Hematopoietic multipotent progenitor cell treated with erythropoietin and hydrocortisone succinate and interleukin-3 and kit ligand, for 6 days (in vitro differentiated cells): ENCODE measurements at regions not wholly inside any gene's neighbourhood (a gene's known extent, or its start where the extent isn't known, plus 50 kb on each side); places are given as distances from the start of the nearest gene placed in this dataset.
A peak's percentile ranks its signal among the peaks of the same experiment; 100 is the strongest.

Source experiments
- DNase-seq: peaks from one replicate; pipeline ENCODE4 v3.0.0-alpha.2; 2015

- no peak for DNase-seq
Measured at GRCh38 chr1:22288593-22289241, 145.8 kb upstream of the WNT4 start.

- DNase-seq: no peak
Measured at GRCh38 chr1:22289307-22289995, 146.6 kb upstream of the WNT4 start.

GRCh38 chr1:22290157-22290556, 147.3 kb upstream of the WNT4 start:
- no peak for DNase-seq

- DNase-seq: no peak
Measured at GRCh38 chr1:22290611-22291010, 147.7 kb upstream of the WNT4 start.

- no peak for DNase-seq
Measured at GRCh38 chr1:22291057-22291456, 148.2 kb upstream of the WNT4 start.

GRCh38 chr1:22291494-22291893, 148.6 kb upstream of the WNT4 start:
- no peak for DNase-seq

GRCh38 chr1:22292011-22292788, 149.3 kb upstream of the WNT4 start:
- DNase-seq: no peak

GRCh38 chr1:22295396-22295795, 152.5 kb upstream of the WNT4 start:
- no peak for DNase-seq

- DNase-seq: no peak
Measured at GRCh38 chr1:22295856-22296255, 153.0 kb upstream of the WNT4 start.

GRCh38 chr1:22296701-22297591, 154.0 kb upstream of the WNT4 start:
- peak; percentile 68 for DNase-seq

- DNase-seq: peak; percentile 14
Measured at GRCh38 chr1:22297999-22298398, 153.7 kb upstream of the ZBTB40 start.

GRCh38 chr1:22303816-22304215, 147.8 kb upstream of the ZBTB40 start:
- no peak for DNase-seq

- no peak for DNase-seq
Measured at GRCh38 chr1:22309572-22309971, 142.1 kb upstream of the ZBTB40 start.

- DNase-seq: no peak
Measured at GRCh38 chr1:22311461-22311860, 140.2 kb upstream of the ZBTB40 start.

GRCh38 chr1:22313321-22313720, 138.3 kb upstream of the ZBTB40 start:
- DNase-seq: no peak

- no peak for DNase-seq
Measured at GRCh38 chr1:22314706-22315105, 136.9 kb upstream of the ZBTB40 start.

- no peak for DNase-seq
Measured at GRCh38 chr1:22315315-22316078, 136.2 kb upstream of the ZBTB40 start.

GRCh38 chr1:22317231-22317919, 134.3 kb upstream of the ZBTB40 start:
- peak; percentile 26 for DNase-seq

GRCh38 chr1:22317920-22318243, 133.8 kb upstream of the ZBTB40 start:
- DNase-seq: no peak

- DNase-seq: no peak
Measured at GRCh38 chr1:22318279-22318981, 133.2 kb upstream of the ZBTB40 start.

GRCh38 chr1:22319608-22320007, 132.0 kb upstream of the ZBTB40 start:
- DNase-seq: no peak
